Inferior parietal cortex (tissue), 1 donor: ENCODE measurements at regions not wholly inside any gene's neighbourhood (a gene's known extent, or its start where the extent isn't known, plus 50 kb on each side); places are given as distances from the start of the nearest gene placed in this dataset.

Source experiments
- DNase-seq: peaks from one replicate; pipeline ENCODE4 v3.0.0-alpha.2; 2016; ENCODE audit errors: extremely low spot score

GRCh38 chr1:69433073-69433472, 134.6 kb upstream of the LRRC7 start:
- no peak for DNase-seq

DNA sequence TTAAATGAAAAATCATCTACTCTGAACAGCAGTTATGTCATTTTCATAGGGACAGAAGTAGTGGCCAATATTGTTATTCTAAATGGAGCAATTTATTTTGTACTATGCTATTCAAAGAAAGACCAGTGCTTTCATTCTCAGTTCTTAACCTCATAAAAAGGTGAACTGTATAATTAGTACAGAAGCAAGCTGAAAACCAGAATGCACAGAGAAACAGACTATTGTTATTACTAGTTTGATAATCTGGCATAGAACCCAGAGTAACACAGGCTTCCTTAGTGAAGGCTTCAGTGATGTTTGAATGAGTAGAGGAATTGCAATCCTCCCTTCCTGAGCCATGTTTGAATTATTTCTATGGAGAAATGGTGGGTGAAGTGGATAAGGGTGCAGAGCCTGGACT, 131.6 kb upstream of the LRRC7 start:
- DNase-seq: no peak

DNA sequence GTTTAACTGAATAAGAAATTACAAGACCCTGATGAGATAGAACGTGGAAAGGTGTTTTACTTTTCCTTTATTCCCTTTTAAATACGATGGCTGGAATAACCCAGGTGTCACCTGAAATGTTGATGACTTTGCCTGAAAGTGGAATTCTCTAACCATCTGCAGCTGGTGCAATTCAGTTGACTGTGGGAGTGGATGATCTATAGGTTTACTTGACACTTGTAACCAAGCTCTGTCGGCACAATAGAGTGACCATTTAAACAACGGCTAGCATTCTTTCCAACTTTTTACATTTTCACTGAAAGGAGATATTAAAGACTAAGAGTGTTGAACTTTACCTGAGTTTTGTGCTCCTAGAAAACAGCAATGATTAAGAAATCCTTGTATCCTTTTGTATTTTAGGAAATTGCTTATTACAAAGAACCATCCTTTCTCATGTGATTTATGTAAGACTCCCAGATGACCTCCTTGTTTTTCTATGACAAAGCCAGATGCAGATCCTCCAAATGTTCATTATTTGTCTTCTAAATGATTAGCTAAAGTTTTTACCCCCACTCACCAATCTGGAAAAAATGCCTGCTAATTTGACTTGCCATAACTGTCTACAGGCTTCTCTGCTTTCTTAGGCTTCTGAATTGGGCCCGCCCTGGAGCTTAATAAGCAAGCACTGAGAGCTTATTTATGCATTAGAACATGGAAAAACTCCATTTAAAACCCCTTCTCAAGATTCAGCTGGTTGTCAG, 129.5 kb upstream of the LRRC7 start:
- no peak for DNase-seq

GRCh38 chr1:69441496-69441895, 126.2 kb upstream of the LRRC7 start:
- no peak for DNase-seq

DNA sequence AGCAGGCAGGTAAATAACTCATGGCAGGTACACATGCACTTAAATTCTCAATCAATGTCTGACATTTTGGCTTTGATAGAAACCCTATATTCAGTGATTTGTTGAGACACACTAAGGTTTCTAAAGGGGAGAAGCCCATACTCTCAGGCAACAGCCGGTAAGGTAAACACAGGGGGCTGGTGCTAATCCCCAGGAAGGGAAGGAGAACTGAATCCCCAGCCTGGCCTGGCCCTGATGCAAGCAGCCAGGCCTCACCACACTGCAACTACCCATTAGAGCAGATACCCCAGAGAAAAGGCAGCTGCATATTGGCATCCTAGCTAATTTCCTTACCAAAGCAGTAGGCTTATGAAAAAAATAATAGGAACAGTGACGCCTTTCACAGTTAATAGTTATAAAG, 116.5 kb upstream of the LRRC7 start:
- DNase-seq: no peak

GRCh38 chr1:69455718-69456117, 112.0 kb upstream of the LRRC7 start:
- no peak for DNase-seq

GRCh38 chr1:69459244-69459643, 108.5 kb upstream of the LRRC7 start:
- DNase-seq: no peak

- no peak for DNase-seq
These were observed 92.7 kb upstream of the LRRC7 start for GRCh38 chr1:69475021-69475420.

DNA sequence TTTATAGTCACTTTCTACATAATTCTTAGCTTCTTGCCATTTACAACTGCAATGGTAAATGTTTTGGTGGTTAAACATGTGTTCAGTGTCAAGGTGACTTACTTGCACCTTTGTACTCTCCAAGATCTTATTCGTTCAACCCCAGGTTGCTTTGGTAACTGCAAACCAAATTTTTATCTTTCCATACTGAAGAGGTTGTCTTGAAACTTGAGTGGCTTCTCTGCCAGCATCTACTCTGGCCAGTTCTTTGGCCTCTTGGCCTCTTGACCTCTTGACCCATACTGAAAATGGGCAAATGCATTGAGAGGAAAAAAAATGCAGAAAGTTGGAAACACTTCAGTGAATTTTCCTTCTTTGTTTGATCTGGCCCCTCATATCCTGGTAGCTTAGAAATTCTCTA, 88.0 kb upstream of the LRRC7 start:
- DNase-seq: no peak

GRCh38 chr1:69483246-69483645, 84.5 kb upstream of the LRRC7 start:
- DNase-seq: no peak

DNA sequence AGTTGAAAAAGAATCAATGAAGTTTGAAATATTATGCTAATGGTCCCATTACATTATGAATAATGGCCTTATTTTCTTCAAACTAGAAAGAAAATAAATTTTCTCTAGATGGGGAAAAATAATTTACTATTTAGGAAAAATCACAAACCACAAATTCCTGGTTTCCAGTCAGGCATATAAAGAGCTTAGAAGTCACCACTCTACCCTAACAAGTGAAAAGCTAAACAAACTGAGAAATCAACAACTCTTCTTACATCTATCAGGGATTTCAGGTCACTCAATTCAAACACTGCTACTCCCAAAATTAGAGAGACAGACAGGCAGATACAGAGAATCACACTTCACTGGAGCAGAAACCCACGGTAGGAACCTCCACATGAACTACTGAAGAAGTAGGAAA, 82.1 kb upstream of the LRRC7 start:
- DNase-seq: no peak

DNA sequence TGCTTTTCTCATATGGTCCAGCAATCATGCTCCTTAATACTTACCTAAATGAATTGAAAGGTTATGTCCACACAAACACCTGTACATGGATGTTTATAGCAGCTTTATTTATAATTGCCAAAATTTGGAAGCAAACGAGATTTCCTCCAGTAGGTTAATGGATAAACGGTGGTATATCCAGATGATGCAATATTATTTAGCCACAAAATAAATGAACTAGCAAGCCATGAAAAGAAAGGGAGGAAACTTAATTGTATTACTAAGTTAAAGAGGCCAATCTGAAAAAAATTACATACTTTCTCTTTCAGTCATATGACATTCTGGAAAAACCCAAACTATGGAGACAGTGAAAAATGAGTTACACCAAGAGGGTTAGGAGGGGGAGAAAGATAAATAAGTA, 76.3 kb upstream of the LRRC7 start:
- DNase-seq: no peak

DNA sequence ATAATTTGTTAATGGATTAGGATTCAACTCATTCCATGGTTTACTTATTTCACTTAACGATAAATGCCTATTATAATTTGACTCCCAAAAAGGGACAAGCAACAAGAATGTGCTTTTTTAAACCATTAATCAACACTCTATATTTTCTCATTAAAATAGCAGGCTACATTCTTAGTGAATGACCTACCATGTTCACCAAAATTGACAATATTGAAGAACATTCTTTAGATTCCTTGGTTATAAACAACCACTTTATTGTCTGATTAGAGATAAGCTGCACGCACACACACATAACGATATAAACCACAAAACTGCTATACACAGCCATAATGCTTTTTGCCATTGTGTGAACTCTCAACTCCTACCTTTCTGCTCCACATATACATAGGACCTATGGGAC, 75.4 kb upstream of the LRRC7 start:
- DNase-seq: no peak

- DNase-seq: no peak
These were observed 73.5 kb upstream of the LRRC7 start for GRCh38 chr1:69494221-69494620.

DNA sequence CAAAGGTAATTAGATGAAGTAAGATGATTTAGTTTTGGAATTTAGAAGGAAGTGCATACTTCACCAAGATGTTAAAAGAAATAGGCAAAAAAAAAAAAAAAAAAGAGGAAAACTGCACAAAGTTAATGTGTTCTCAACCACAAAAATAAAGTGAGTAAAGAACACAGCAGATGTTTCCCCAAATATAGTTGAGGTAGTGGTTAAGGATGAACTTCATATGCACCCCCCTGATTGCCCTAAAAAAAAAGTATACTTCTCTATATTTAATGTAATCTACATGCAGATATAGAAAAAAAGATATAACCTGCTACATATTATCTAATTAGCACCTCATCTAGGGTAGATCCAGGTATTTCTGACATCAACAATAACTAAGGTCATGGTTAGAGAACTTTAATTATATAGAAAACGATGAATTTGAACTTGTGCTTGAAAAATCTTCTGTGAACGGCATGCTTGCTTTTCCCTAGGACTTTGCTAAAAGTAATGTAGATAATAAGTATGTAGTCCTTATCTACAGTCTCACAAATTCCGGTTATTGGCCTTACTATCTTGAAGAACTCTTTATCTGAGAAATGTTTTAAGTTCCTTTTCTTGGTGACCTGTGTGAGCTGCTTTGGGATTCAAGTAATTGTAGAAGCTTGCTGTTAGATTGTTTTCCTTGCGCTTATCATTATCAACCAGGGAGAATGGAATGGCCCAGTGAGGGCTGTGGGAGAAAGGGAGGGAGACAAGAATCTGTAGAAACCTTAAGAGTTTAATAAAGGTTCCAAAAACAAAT, 70.1 kb upstream of the LRRC7 start:
- no peak for DNase-seq

DNA sequence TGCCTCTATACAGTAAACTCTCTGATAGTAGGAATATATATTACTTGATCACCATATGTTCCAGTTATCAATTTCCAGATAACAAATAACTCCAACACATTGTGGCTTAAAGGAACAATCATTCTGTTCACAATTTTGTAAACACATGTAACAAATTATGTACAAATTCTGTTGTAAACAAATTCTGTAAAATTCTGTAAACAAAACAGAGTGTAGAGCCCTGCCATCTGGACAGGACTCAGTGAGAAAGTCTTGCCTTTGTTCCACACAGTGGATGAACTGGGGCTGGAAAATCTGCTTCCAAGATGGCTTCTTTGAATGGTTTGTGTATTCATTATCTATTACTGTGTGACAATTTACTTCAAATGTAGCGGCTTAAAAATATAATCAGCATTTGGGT, 69.0 kb upstream of the LRRC7 start:
- no peak for DNase-seq

DNA sequence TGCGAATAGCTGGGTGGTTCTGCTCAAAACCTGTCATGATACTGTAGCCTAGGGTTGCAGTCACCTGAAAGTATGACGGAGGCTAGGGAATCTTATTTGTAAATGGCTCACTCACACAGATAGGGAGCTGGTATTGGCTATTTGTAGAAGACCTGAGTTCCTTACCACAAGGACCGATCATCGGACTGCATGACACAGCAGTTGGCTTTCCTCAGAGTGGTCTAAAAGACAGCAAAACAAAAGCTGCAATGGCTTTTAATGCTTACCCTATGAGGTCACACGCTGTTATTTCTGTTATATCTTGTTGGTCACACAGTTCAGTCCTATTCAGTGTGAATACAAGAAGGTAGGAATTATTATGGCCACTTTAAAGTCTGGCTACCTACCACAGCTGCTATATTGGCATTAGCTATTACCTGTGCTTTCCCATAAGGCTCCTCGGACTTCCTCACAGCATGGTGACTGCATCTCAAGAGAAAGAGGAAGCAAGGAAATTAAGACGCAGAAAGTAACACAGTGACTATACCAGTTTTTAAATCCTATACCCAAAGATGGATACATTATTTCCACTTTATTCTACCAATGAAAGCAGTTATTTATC, 68.4 kb upstream of the LRRC7 start:
- DNase-seq: no peak

- no peak for DNase-seq
These were observed 64.7 kb upstream of the LRRC7 start for GRCh38 chr1:69502991-69503390.

DNA sequence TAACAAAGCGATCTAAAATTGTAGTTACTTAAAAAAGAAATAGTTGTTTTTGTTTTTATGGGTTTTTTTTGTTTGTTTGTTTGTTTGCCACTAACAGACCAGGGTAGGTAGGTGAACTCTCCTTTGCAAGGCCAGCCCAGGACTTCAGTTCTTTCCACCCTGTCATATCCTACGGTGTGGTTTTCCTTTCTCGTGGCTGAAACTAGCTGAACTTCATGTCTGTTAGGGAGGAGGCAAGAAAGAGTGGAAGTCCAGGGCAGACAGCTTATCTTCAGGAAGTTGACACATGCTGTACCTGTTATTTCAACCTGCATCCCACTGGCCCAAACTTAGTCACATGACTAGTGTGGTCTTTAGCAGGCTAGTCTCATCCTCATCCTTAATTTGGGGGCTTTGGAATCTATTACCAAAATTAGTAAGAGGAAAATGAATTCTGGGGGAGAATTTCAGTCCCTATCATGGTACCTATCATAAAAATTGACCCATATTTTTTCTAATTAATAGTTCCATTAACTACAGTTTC, 62.9 kb upstream of the LRRC7 start:
- no peak for DNase-seq

- DNase-seq: no peak
These were observed 61.4 kb upstream of the LRRC7 start for GRCh38 chr1:69506311-69506710.

DNA sequence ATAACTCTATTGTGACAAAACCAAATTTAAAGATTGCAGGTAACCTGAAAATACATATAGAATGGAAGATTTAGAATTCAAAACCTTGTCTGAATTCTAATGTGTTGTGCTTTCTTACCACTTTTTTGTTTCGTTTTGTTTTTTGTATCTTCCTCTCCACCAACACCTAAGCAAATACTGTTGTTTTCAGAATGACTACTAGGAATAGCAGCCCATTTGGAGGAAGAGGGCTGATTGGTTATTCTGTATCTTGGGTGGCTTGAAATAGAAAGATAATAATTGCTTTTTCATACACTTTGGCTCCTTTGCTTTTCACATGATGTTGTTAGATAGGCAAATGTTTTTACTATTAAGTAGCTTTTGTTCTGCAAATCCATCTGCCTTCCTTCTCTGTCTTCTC, 61.0 kb upstream of the LRRC7 start:
- no peak for DNase-seq

DNA sequence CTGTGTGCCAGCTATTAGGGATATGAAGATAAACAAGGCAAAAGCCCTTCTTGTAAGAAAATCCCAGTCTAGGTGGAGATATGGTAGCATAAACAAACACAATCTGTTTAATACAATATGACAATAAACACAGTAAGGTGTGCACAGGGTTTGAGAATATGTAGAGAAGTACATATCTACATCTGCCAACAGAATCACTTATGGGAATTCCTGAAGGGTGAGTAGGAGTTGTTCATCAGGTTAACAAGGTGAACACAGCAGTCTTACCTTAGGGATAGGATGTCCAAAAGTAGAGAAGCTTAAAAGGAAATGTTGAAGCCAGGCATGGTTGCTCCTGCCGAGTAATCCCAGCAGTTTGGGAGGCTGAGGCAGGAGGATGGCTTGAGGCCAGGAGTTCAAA, 57.7 kb upstream of the LRRC7 start:
- DNase-seq: no peak
